Liver (tissue), 8 donors: ENCODE measurements at regions not wholly inside any gene's neighbourhood (a gene's known extent, or its start where the extent isn't known, plus 50 kb on each side); places are given as distances from the start of the nearest gene placed in this dataset.

Experiments used
- DNase-seq: peaks from one replicate; pipeline ENCODE4 v3.0.0-alpha.2; 2017; ENCODE audit warnings: low spot score
- H3K27ac ChIP-seq, 2 donors: one replicate each; pipeline ENCODE4 v1.7.0; 2013; ENCODE audit warnings: inconsistent platforms in 2 of 2, low read length in 2 of 2, control low read depth in 1 of 2, low read depth in 1 of 2, mild to moderate bottlenecking in 1 of 2
- H3K27me3 ChIP-seq, 4 donors: one replicate each; pipeline versions ENCODE4 v1.6.1 to v1.7.0; 2013; ENCODE audit warnings: low read length in 3 of 4, inconsistent platforms in 1 of 4, mild to moderate bottlenecking in 1 of 4, moderate library complexity in 1 of 4; ENCODE audit not compliant: control insufficient read depth in 4 of 4, insufficient read depth in 4 of 4
- H3K36me3 ChIP-seq, 4 donors: one replicate each; pipeline versions ENCODE4 v1.6.1 to v1.7.0; 2013; ENCODE audit warnings: low read length in 3 of 4, mild to moderate bottlenecking in 3 of 4, low read depth in 1 of 4, moderate library complexity in 1 of 4; ENCODE audit not compliant: control insufficient read depth in 4 of 4, insufficient read depth in 3 of 4
- H3K4me1 ChIP-seq, 4 donors: one replicate each; pipeline versions ENCODE4 v1.6.1 to v1.7.0; 2013; ENCODE audit warnings: low read length in 3 of 4, mild to moderate bottlenecking in 3 of 4, moderate library complexity in 1 of 4; ENCODE audit not compliant: control insufficient read depth in 4 of 4, insufficient read depth in 4 of 4
- H3K4me3 ChIP-seq, 3 donors: one replicate each; pipeline versions ENCODE4 v1.6.1 to v1.7.0; 2013; ENCODE audit warnings: low read length in 3 of 3, control low read depth in 1 of 3, low read depth in 1 of 3, mild to moderate bottlenecking in 1 of 3
- H3K9ac ChIP-seq, 2 donors: one replicate each; pipeline ENCODE4 v1.7.0; 2013; ENCODE audit warnings: low read length in 2 of 2, mild to moderate bottlenecking in 2 of 2, moderate library complexity in 2 of 2, control low read depth in 1 of 2, low read depth in 1 of 2
- H3K9me3 ChIP-seq, 4 donors: one replicate each; pipeline versions ENCODE4 v1.6.1 to v1.7.0; 2013; ENCODE audit warnings: low read length in 3 of 4; ENCODE audit not compliant: control insufficient read depth in 4 of 4
- ATF3 ChIP-seq: IDR thresholded peaks from 2 replicates; pipeline ENCODE4 v1.6.1; 2016; ENCODE audit warnings: antibody characterized with exemption
- EGR1 ChIP-seq, 2 donors: IDR thresholded peaks; 2 replicates each; pipeline ENCODE4 v1.6.1; 2016 to 2018; ENCODE audit warnings: antibody characterized with exemption in 2 of 2, low read depth in 2 of 2
- FOXA2 ChIP-seq: IDR thresholded peaks from 2 replicates; pipeline ENCODE4 v1.6.1; 2016; ENCODE audit warnings: antibody characterized with exemption
- GABPA ChIP-seq, 2 donors: IDR thresholded peaks in 1 of 2; conservative IDR thresholded peaks in 1 of 2; 2 replicates each; pipeline ENCODE4 v1.6.1; 2016; ENCODE audit warnings: antibody characterized with exemption in 2 of 2, mild to moderate bottlenecking in 1 of 2, moderate library complexity in 1 of 2
- HNF4G ChIP-seq: IDR thresholded peaks from 2 replicates; pipeline ENCODE4 v1.6.1; 2016; ENCODE audit warnings: antibody characterized with exemption
- NR2F2 ChIP-seq: IDR thresholded peaks from 2 replicates; pipeline ENCODE4 v1.6.1; 2016; ENCODE audit warnings: antibody characterized with exemption
- RXRA ChIP-seq, 2 donors: IDR thresholded peaks; 2 replicates each; pipeline ENCODE4 v1.6.1; 2017 to 2018; ENCODE audit warnings: antibody characterized with exemption in 2 of 2, mild to moderate bottlenecking in 1 of 2
- SP1 ChIP-seq: IDR thresholded peaks from 2 replicates; pipeline ENCODE4 v1.6.1; 2018; ENCODE audit warnings: antibody characterized with exemption, mild to moderate bottlenecking
- TAF1 ChIP-seq: conservative IDR thresholded peaks from 2 replicates; pipeline ENCODE4 v1.6.1; 2016; ENCODE audit warnings: antibody characterized with exemption, mild to moderate bottlenecking
- ZBTB33 ChIP-seq: IDR thresholded peaks from 2 replicates; pipeline ENCODE4 v1.6.1; 2016; ENCODE audit warnings: antibody characterized with exemption
- WGBS: extraction: QIAGEN DNeasy Blood & Tissue Kit; methylation state at CpG from one replicate; pipeline ENCODE4 v1.1.7; 2013; 5-methylcytosine and 5-hydroxymethylcytosine counted together
- TF ChIP-seq, protein P1 (sequence below): fragments of 150-350 bp; IDR thresholded peaks from 2 replicates; pipeline ENCODE4 v1.5.1; 2017; ENCODE audit warnings: improper control_type of control experiment, low read depth, low read length; ENCODE audit not compliant: missing input control
- TF ChIP-seq, protein P2 (sequence below): IDR thresholded peaks from 2 replicates; pipeline ENCODE4 v1.6.1; 2016; ENCODE audit warnings: antibody characterized with exemption
- donor health status: healthy.
- donor health status: healthy.
- donor health status: healthy.
- donor health status: healthy.
- donor health status: healthy.

GRCh38 chr3:117165176-117165575, 455.6 kb downstream of the TUSC7 start (continued):
- TF ChIP-seq GABPA (IDR thresholded peaks at IDR 0.05 in 1 of 2, conservative IDR thresholded peaks at IDR 0.05 in 1 of 2) (no peak), NR2F2 (no peak), FOXA2 (no peak), TAF1 (no peak), ZBTB33 (no peak)
- TF ChIP-seq, protein P1, sequence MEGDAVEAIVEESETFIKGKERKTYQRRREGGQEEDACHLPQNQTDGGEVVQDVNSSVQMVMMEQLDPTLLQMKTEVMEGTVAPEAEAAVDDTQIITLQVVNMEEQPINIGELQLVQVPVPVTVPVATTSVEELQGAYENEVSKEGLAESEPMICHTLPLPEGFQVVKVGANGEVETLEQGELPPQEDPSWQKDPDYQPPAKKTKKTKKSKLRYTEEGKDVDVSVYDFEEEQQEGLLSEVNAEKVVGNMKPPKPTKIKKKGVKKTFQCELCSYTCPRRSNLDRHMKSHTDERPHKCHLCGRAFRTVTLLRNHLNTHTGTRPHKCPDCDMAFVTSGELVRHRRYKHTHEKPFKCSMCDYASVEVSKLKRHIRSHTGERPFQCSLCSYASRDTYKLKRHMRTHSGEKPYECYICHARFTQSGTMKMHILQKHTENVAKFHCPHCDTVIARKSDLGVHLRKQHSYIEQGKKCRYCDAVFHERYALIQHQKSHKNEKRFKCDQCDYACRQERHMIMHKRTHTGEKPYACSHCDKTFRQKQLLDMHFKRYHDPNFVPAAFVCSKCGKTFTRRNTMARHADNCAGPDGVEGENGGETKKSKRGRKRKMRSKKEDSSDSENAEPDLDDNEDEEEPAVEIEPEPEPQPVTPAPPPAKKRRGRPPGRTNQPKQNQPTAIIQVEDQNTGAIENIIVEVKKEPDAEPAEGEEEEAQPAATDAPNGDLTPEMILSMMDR, result no peak
- TF ChIP-seq, protein P2, sequence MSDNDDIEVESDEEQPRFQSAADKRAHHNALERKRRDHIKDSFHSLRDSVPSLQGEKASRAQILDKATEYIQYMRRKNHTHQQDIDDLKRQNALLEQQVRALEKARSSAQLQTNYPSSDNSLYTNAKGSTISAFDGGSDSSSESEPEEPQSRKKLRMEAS, result no peak

GRCh38 chr3:117165601-117166051, 456.0 kb downstream of the TUSC7 start:
- DNase-seq, result no peak
- Histone ChIP-seq H3K9me3 (no peaks in the 10 kb centered on the region), H3K4me1 (no peaks in the 10 kb centered on the region), H3K36me3 (no peaks in the 10 kb centered on the region), H3K27ac (no peak overlapping the region), H3K4me3 (no peak overlapping the region), H3K9ac (no peak overlapping the region), H3K27me3 (no peaks in the 10 kb centered on the region)
- 68% methylated on average over 5 of the region's 5 CpGs for WGBS
- no peak for TF ChIP-seq HNF4G
- TF ChIP-seq EGR1 (IDR thresholded peaks at IDR 0.05; ENCODE audit: low read depth in 2 of 2), result no peak
- no peak for TF ChIP-seq FOXA2
- no peak for TF ChIP-seq ATF3
- TF ChIP-seq SP1, result no peak
- TF ChIP-seq, protein P2, result no peak
- TF ChIP-seq TAF1, result no peak
- TF ChIP-seq NR2F2, result no peak
- no peak for TF ChIP-seq RXRA (IDR thresholded peaks at IDR 0.05)
- TF ChIP-seq GABPA (IDR thresholded peaks at IDR 0.05 in 1 of 2, conservative IDR thresholded peaks at IDR 0.05 in 1 of 2), result no peak
- TF ChIP-seq, protein P1, result no peak

GRCh38 chr3:117168896-117169295, 459.3 kb downstream of the TUSC7 start:
- Histone ChIP-seq H3K27ac (no peak overlapping the region), H3K27me3 (no peaks in the 10 kb centered on the region), H3K4me1 (no peaks in the 10 kb centered on the region), H3K36me3 (no peaks in the 10 kb centered on the region), H3K9me3 (no peaks in the 10 kb centered on the region), H3K9ac (no peak overlapping the region), H3K4me3 (no peak overlapping the region)
- no peak for TF ChIP-seq RXRA (IDR thresholded peaks at IDR 0.05)
- WGBS, result 82% methylated on average over 4 of the region's 4 CpGs
- no peak for DNase-seq
